GM18508 (cell line): ENCODE measurements at regions not wholly inside any gene's neighbourhood (a gene's known extent, or its start where the extent isn't known, plus 50 kb on each side); places are given as distances from the start of the nearest gene placed in this dataset.
"Not testable (repeated sequence)": the region's sequence is repeated elsewhere in the genome, so short reads cannot be mapped to it uniquely, and the experiment has no call there.

ENCODE experiments used
- ATAC-seq: cut with Tn5 transposase; IDR thresholded peaks from one replicate; pipeline ENCODE4 v1.9.1; 2021; ENCODE audit warnings: moderate number of reproducible peaks; ENCODE audit not compliant: insufficient read depth, unreplicated experiment

- ATAC-seq, result no peak
These were observed 73.5 kb upstream of the DHRSX start for GRCh38 chrX:2574271-2574670.

DNA sequence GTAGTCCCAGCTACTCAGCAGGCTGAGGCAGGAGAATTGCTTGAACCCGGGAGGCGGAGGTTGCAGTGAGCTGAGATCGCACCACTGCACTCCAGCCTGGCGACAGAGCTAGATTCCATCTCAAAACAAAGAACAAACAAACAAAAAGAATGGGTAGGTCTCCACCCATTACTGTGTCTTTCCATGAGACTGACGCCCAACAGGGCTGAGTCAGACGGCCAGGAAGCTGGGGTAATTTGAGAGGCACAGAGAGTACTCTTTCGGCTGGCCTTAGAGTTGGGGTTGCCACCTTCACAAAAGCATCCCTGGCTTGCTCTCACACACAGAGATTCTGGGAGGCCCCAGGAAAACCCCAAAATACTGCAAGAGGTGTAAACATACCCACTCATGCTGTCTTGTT is 72.0 kb upstream of the DHRSX start:
- no peak for ATAC-seq

DNA sequence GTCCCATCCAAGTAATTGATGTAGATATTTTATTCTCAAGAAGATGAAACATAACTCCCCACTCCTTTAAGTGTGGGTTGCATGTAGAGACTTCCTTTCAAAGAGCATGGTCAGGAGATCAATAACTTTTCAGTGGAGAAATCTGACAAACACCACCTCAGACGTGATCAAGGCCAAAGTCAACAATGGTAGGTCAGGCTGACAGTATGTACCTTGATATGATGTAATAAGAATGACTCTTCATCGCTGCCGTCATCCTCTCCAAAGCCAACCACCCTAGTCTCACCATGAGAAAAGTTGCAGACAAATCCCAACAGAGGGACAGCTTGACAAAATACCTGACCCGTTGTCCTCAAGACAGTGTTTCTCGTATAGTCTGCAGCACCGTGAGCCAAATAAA is 67.3 kb upstream of the DHRSX start:
- no peak for ATAC-seq

DNA sequence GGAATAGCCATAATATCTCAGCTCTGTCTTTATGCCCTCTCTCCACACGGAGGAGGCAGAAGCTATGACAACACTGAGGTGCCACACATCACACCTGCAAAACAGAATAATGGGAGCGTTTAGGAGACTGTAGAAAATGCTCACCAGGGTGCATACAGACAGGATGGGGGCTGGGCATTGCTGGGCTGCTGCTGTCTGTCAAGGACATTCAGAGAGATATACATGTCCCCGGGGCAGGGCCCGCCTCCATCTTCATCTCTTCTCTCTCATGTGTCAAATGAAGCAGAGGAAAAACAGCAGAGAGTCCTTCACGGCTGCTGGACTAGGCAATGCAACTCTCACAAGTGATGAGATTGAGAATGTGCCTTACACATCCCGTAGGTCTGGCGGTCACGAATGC is 65.3 kb upstream of the DHRSX start:
- ATAC-seq, result no peak

DNA sequence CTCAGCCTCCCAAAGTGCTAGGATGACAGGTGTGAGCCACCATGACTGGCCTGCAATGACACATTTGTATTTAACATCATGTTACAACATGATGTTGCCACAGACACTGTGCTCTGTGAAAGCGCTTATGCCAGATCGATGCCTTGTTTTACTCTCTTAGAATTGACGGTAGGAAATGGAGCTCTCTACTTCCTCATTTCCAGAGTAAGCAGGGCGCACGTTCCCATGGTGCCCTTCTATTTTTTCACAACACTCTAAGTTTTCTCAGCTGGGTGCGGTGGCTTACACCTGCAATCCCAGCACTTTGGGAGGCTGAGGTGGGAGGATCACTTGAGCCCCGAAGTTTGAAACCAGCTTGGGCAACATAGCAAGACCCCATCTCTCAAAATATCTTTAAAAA is 60.7 kb upstream of the DHRSX start:
- no peak for ATAC-seq

DNA sequence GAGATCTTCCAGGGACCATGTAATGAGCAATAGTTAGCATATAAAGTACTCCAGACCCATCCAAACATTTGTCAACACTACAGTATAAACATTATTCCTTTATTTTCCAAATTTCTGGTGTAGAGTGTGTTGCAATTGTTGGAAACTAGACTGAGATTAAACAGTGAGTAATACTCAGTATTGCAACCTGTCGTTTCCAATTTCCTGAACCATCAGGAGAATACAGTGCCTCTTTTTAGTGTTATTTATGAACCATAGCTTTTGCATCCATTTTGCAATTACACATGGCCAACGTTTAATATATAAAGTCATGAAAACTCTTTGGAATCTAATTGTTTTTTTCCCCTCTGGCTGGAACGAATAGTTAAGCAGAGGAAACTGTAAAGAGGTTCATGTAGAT is 58.3 kb upstream of the DHRSX start:
- no peak for ATAC-seq

GRCh38 chrX:2554891-2555290 is 54.1 kb upstream of the DHRSX start:
- ATAC-seq, result no peak

- ATAC-seq, result not testable (repeated sequence)
These were observed 53.3 kb upstream of the DHRSX start for GRCh38 chrX:2554066-2554465.

DNA sequence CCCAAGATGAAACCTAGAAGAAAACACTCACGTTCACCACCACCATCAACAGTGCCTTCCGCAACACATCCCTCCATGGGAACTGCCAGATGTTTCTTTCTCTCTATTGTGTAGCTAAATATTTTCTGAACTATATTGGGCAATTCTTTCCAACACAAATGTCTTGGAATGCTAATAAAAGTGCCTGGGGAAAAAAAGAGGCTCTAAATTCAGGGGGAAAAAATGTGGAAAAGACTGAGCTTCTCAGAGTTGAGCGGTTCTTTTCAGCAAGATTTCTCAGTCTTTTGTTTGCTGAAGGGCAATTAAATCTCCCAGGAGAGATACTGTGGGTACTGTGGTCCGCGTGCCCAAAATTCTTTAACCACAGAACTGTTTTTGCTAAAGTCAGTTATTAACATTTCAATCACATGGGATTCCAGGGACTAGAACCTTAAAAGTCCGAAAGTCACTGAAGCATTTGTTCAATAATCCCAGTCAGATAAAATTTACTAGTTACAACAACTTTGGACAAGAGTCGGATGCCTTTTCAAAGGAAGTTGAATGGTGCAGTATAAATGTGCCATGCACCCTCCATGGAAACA is 51.9 kb upstream of the DHRSX start:
- no peak for ATAC-seq

DNA sequence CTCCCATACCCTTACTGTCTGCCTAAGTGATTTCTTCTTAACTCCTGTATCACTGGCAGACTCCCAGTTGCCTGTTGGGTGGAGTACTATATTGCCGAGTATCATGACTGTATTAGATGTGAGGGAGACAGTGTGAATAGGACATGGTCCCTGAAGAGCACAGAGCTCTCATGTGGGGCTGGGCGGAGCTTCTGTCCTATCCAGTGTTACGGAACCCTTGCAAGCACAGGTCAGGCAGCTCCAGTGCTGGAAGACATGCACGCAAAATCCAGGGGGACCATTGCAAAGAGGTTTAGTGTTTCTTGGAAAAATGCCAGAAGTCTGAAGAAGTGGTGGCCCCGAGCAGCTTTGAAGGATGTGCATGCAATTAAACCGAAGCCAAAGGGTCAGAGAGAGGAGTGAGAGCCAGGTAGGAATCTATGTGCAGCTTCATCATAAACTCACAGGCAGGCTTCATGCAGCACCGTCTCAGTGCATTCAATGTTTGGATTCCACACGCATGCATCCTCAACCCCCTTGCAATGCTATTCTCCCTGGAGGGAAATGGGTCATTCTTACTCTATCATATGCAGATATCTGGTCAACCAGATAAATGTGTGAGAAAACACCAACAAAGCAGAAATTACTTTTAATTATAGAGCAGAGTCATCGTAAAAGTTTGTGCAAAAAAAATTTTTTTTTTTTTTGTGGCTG is 49.7 kb upstream of the DHRSX start:
- ATAC-seq, result no peak
